ENCODE measurements at regions not wholly inside any gene's neighbourhood (a gene's known extent, or its start where the extent isn't known, plus 50 kb on each side); places are given as distances from the start of the nearest gene placed in this dataset.
"Not testable (repeated sequence)": the region's sequence is repeated elsewhere in the genome, so short reads cannot be mapped to it uniquely, and the experiment has no call there.

GRCh38 chr6:58113960-58114359 is 796.5 kb downstream of the PRIM2 start:
- H3K27me3 ChIP-seq (ENCODE audit: control insufficient read depth, insufficient read depth, low read length), result no peaks in the 10 kb centered on the region
- H3K36me3 ChIP-seq (ENCODE audit: control insufficient read depth, insufficient read depth, low read length), result no peaks in the 10 kb centered on the region
- POLR2A ChIA-PET, result no interaction called here
- CTCF ChIA-PET, result no interaction called here
- no peak for DNase-seq (ENCODE audit: low read depth)
- no peak overlapping the region for H3K4me3 ChIP-seq (ENCODE audit: low read depth, low read length)
- TF ChIP-seq, protein P1, sequence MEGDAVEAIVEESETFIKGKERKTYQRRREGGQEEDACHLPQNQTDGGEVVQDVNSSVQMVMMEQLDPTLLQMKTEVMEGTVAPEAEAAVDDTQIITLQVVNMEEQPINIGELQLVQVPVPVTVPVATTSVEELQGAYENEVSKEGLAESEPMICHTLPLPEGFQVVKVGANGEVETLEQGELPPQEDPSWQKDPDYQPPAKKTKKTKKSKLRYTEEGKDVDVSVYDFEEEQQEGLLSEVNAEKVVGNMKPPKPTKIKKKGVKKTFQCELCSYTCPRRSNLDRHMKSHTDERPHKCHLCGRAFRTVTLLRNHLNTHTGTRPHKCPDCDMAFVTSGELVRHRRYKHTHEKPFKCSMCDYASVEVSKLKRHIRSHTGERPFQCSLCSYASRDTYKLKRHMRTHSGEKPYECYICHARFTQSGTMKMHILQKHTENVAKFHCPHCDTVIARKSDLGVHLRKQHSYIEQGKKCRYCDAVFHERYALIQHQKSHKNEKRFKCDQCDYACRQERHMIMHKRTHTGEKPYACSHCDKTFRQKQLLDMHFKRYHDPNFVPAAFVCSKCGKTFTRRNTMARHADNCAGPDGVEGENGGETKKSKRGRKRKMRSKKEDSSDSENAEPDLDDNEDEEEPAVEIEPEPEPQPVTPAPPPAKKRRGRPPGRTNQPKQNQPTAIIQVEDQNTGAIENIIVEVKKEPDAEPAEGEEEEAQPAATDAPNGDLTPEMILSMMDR (IDR thresholded peaks at IDR 0.05; ENCODE audit: insufficient read depth, low read depth, low read length), result no peak

DNA sequence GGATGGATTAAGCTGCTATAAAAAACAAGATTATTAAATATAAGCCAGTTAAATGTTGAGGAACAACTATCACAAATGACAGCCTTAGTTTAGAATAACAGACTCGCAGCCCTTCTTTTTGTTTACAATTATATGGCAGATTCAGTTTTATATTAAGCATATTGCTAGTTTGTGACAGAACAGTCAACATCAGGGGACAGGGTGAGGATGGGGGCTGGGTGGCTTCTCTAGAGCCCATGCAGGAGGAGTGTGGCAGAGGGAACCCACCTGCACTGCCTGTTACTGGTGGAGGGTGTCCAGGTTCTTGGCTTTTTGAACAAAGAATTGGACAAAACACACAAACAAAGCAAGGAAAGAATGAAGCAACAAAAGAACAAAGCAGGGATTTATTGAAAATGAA is 799.7 kb downstream of the PRIM2 start:
- CTCF ChIA-PET; H3K36me3 ChIP-seq (ENCODE audit: control insufficient read depth, insufficient read depth, low read length); POLR2A ChIA-PET; H3K27me3 ChIP-seq (ENCODE audit: control insufficient read depth, insufficient read depth, low read length); DNase-seq (ENCODE audit: low read depth); H3K4me3 ChIP-seq (ENCODE audit: low read depth, low read length): not testable (repeated sequence)

DNA sequence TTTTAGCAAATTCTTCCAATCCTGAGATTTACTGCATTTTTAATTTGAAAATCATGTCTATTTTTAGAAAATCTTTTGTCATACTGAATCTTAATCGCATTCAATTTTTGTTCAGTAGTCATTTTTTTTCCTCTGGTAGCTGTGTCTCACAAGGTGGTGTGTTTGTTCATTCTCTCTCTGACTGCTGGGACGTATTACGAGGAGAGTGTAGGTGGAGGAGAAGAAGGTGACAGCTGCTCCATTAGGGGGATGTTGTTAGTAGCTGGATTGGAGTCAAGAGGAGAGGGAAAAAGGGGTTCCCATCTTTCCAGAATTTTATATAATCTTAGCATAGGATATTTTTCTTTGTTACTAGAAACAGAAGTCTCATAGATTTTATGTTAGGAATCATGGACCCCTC is 804.2 kb downstream of the PRIM2 start:
- H3K36me3 ChIP-seq (ENCODE audit: control insufficient read depth, insufficient read depth, low read length); POLR2A ChIA-PET; DNase-seq (ENCODE audit: low read depth); CTCF ChIA-PET; H3K27me3 ChIP-seq (ENCODE audit: control insufficient read depth, insufficient read depth, low read length); H3K4me3 ChIP-seq (ENCODE audit: low read depth, low read length): not testable (repeated sequence)

DNA sequence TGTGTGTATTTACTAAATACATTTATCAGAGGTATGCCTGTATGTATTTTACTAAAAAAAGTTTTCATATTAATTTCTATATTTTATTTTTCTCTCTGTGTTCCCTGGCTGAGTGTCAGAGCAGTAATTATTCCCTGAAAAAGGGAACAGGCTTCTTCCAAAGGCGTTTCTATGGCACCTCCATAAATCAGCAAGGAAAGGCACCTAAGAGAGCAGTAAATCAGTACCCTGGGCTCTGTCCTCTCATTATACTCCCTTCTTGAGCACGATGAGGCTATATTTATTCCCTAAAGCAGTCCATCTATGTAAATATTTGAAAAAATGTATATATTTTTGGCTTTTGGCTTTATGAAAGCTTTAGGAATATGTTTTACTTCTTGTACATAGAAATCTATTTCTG is 806.3 kb downstream of the PRIM2 start:
- DNase-seq (ENCODE audit: low read depth); H3K4me3 ChIP-seq (ENCODE audit: low read depth, low read length); POLR2A ChIA-PET; CTCF ChIA-PET; H3K27me3 ChIP-seq (ENCODE audit: control insufficient read depth, insufficient read depth, low read length); H3K36me3 ChIP-seq (ENCODE audit: control insufficient read depth, insufficient read depth, low read length): not testable (repeated sequence)

DNA sequence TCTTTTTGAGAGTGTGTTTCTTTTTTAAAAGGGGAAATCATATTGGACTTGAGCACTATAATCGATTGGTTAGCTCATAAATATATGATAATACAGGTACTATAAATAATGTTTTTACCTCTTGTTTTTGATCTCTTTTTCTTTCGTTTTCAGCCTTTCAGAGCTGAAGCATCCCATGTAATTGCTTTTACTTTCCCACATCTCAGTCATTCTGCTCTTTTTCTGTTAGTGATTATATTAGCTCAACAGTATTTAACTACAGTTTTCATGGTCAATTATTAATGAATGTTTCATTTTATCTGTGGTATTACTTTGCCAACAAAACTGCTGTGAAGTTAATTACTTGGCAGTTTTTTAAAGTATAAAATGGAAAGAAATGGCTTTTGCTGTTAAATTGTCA is 811.1 kb downstream of the PRIM2 start:
- DNase-seq (ENCODE audit: low read depth); H3K4me3 ChIP-seq (ENCODE audit: low read depth, low read length); POLR2A ChIA-PET; H3K27me3 ChIP-seq (ENCODE audit: control insufficient read depth, insufficient read depth, low read length); CTCF ChIA-PET; H3K36me3 ChIP-seq (ENCODE audit: control insufficient read depth, insufficient read depth, low read length): not testable (repeated sequence)

GRCh38 chr6:58129098-58129497 is 811.7 kb downstream of the PRIM2 start:
- CTCF ChIA-PET; DNase-seq (ENCODE audit: low read depth); POLR2A ChIA-PET; H3K36me3 ChIP-seq (ENCODE audit: control insufficient read depth, insufficient read depth, low read length); H3K27me3 ChIP-seq (ENCODE audit: control insufficient read depth, insufficient read depth, low read length); H3K4me3 ChIP-seq (ENCODE audit: low read depth, low read length): not testable (repeated sequence)

GRCh38 chr6:58139746-58140145 is 822.3 kb downstream of the PRIM2 start:
- H3K4me3 ChIP-seq (ENCODE audit: low read depth, low read length); DNase-seq (ENCODE audit: low read depth); H3K36me3 ChIP-seq (ENCODE audit: control insufficient read depth, insufficient read depth, low read length); CTCF ChIA-PET; POLR2A ChIA-PET; H3K27me3 ChIP-seq (ENCODE audit: control insufficient read depth, insufficient read depth, low read length): not testable (repeated sequence)

DNA sequence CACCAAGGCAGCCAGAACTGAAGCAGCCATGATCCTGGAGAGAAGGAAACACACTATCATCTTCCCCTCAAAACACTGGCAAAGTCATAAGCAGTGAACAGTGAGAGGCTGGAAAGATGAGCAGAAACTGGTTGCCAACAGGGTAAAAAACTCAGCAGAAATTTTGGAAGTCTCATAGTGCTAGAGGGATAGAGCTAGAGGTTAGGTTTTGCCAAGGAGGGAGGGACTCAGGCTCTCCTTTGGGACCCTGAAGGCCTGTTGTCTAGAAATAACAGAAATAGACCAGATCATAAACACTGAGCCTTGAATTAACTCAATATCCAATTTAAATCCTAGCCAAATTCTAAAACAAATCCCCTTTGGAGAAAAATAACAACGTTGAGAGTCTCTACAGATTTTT is 853.6 kb downstream of the PRIM2 start:
- POLR2A ChIA-PET; H3K36me3 ChIP-seq (ENCODE audit: control insufficient read depth, insufficient read depth, low read length); H3K27me3 ChIP-seq (ENCODE audit: control insufficient read depth, insufficient read depth, low read length); DNase-seq (ENCODE audit: low read depth); CTCF ChIA-PET; H3K4me3 ChIP-seq (ENCODE audit: low read depth, low read length): not testable (repeated sequence)

DNA sequence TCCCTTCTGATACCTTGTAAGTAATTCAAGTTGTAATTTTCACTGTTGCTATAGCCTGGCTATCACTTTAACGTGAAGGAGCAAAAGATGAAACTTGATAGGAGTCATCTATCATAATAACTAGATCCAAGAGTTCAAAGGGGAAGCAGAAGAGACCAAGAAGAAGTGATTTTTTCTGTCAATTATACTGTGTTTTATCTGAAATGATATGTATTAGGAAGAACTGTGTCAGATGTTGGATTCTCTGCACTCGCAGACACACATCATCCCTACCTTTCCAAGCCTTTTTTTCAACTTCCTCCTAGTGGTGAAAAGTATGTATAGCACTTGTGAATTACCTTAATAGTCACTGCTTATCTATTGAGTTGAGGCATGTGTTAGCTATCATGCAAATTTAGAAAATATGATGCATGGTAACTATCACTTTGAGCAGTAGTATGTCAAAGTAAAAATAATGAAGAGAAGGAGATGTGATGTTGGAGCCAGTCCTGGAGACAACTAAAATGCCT is 864.2 kb downstream of the PRIM2 start:
- H3K36me3 ChIP-seq (ENCODE audit: control insufficient read depth, insufficient read depth, low read length); CTCF ChIA-PET; H3K27me3 ChIP-seq (ENCODE audit: control insufficient read depth, insufficient read depth, low read length); DNase-seq (ENCODE audit: low read depth); H3K4me3 ChIP-seq (ENCODE audit: low read depth, low read length); POLR2A ChIA-PET: not testable (repeated sequence)
- TF ChIP-seq, protein P1 (IDR thresholded peaks at IDR 0.05; ENCODE audit: insufficient read depth, low read depth, low read length), result 0 out of 2 replicates have a peak, but pooled peaks have one; percentile 7

DNA sequence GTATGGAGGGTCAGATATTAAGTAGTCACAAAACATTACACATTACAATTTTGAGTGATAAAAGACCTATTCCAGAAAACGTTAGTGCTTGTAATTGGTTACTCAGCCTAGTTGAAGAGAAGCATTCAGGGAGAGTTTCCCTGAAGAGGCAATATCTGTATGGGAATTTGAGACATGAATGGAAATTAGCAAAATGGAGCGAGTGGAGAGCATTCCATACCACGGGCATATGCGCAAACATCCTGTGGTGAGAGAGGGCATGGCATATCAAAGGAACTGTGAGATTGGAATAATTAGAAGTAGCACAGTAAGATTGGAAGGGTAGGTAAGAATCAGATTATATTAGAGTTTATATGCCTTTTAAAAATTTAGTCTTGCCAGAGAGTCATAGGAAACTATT is 867.9 kb downstream of the PRIM2 start:
- DNase-seq (ENCODE audit: low read depth); POLR2A ChIA-PET; CTCF ChIA-PET: not testable (repeated sequence)

GRCh38 chr6:58193209-58193608 is 875.8 kb downstream of the PRIM2 start:
- H3K36me3 ChIP-seq (ENCODE audit: control insufficient read depth, insufficient read depth, low read length); H3K27me3 ChIP-seq (ENCODE audit: control insufficient read depth, insufficient read depth, low read length); H3K4me3 ChIP-seq (ENCODE audit: low read depth, low read length); CTCF ChIA-PET; POLR2A ChIA-PET: not testable (repeated sequence)
- peak; percentile 73 for DNase-seq (ENCODE audit: low read depth)

More for the DNA sequence above, 867.9 kb downstream of the PRIM2 start:
- not testable (repeated sequence) for H3K27me3 ChIP-seq (ENCODE audit: control insufficient read depth, insufficient read depth, low read length); H3K36me3 ChIP-seq (ENCODE audit: control insufficient read depth, insufficient read depth, low read length); H3K4me3 ChIP-seq (ENCODE audit: low read depth, low read length)
